GM18502 (cell line): ENCODE measurements at regions not wholly inside any gene's neighbourhood (a gene's known extent, or its start where the extent isn't known, plus 50 kb on each side); places are given as distances from the start of the nearest gene placed in this dataset.
"Not testable (repeated sequence)": the region's sequence is repeated elsewhere in the genome, so short reads cannot be mapped to it uniquely, and the experiment has no call there.

Experiments used
- ATAC-seq: cut with Tn5 transposase; IDR thresholded peaks from one replicate; pipeline ENCODE4 v1.9.1; 2021; ENCODE audit warnings: mild to moderate bottlenecking; ENCODE audit not compliant: unreplicated experiment, poor library complexity

GRCh38 chr7:113625494-113626102 lies 293.2 kb downstream of the PPP1R3A start:
- no peak for ATAC-seq

DNA sequence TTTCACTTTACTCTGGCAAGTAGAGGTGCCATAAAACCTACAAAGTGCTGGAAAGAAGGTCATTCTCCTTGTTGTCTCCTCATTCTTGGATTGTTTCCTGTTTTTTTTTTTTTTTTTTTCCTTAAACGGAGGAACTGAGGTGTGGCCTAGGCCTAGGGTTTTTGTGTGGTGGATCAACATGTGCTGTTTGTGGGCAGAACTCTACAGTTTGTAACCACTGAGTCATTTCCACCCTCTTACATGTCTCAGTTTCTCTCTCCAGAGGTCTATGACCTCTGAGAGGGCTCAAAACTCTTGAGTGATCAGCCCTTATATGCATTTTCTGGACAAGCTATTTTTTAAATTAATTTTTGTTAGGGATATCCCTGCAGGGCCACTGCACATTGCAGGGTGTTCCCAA lies 296.0 kb downstream of the PPP1R3A start:
- no peak for ATAC-seq

- no peak for ATAC-seq
Observed at GRCh38 chr7:113610572-113610971, 308.2 kb downstream of the PPP1R3A start.

DNA sequence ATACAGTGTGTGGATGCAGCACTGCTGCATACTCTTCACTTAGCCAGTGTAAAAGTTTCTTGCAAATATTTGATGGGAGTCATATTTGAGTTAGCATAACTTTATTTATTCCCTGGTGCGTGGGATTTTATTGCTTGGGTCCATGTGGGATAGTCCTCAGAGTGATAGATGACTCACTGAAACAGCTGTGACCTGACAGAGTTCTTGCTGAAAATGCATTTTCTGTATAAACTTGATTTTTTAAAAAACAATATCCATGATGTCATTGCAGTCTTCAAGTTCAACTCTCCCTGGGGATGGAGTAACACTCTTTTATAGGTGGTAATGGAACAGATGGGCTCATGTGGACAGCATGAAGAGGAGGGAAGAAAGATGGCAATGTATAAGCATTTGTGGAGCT lies 310.0 kb downstream of the PPP1R3A start:
- no peak for ATAC-seq

DNA sequence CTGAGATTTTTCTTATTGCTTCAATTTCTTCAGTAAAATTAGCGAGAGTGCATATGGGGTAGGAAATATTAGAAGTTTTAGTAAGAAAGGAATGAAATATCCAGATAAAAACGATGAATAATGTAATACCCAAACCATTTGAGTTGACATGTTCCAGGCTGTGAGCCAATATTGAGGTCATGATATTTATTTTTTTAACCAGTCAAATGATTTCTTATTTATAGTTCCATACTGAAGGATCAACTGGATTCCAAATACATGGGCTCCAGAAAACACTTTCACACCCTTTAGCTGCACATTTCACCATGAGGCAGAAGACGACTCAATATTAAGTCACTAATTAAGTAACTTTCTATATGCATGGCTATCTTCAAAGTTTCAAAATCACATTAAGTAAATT lies 312.5 kb downstream of the PPP1R3A start:
- no peak for ATAC-seq

GRCh38 chr7:113600428-113600827 lies 318.4 kb downstream of the PPP1R3A start:
- not testable (repeated sequence) for ATAC-seq

DNA sequence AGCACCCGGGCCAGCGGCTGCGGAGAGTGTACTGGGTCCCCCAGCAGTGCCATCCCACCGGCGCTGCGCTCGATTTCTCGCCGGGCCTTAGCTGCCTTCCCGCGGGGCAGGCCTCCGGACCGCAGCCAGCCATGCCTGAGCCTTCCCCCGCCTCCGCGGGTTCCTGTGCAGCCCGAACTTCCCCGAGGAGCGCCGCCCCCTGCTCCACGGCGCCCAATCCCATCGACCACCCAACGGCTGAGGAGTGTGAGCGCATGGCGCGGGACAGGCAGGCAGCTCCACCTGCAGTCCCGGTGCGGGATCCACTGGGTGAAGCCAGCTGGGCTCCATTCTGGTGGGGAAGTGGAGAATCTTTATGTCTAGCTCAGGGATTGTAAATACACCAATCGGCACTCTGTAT lies 325.4 kb downstream of the PPP1R3A start:
- not testable (repeated sequence) for ATAC-seq

DNA sequence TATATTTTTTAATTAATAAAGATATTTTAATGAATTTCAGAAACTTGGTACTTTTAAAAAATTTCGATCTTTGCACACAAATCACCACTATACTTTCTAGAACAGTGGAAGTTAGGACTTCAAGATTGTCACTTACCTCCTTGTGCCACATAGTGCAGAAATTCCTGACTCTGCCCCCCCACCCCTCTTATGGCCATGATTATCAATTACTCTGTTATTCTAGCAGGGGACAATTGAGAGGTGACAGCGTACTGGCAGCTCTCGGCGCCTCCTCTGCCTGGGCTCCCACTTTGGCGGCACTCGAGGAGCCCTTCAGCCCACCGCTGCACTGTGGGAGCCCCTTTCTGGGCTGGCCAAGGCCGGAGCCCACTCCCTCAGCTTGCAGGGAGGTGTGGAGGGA lies 325.9 kb downstream of the PPP1R3A start:
- ATAC-seq: not testable (repeated sequence)

DNA sequence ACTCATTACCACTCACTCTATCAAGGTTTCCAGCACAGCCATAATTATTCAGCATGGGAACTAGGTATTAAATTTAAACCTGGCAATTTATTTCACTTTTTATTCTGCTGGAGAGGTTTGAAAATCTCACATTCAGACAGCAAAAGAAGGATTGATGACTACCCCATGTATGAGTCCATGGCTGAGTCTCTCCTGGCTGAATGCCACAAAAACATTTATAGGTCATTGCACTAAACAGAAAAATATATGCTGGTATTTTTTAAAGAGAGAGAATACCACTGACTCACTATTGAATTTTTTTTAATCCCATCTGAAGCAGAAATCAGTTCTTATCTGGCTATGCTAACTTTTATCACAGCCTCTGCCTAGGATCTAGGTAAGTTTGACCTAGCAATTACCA lies 336.3 kb downstream of the PPP1R3A start:
- no peak for ATAC-seq

DNA sequence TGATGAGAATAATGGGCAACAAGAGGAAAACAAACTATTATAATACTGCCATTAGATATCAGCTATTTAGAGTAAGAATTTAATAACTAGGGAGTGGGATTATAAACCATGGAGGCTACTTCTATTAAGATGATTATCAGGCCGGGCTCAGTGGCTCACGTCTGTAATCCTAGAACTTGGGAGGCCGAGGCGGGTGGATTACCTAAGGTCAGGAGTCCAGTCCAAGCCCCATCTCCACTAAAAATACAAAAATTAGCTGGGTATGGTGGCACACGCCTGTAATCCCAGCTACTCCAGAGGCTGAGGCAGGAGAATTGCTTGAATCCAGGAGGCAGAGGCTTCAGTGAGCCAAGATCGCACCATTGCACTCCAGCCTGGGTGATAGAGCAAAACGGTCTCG lies 355.6 kb downstream of the PPP1R3A start:
- ATAC-seq: not testable (repeated sequence)

DNA sequence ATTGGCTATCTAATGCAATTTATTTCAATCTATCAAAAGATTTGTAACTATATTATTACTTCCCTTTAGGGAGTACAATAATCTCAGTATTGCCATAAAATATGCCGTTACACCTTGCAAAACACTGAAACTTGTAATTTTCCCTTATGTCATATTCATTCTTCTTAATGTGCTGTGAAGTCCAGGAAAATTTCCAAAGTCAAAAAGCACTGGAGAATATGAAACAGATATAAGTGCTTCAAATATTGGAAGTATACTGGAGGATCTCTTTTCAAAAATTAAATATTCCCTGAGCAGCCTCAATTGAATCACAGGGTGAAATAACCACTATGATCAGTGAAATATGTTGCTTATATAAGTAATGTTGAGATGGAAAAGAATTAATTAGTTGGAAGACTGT lies 356.0 kb downstream of the PPP1R3A start:
- no peak for ATAC-seq

GRCh38 chr7:113562242-113562641 lies 356.6 kb downstream of the PPP1R3A start:
- no peak for ATAC-seq

DNA sequence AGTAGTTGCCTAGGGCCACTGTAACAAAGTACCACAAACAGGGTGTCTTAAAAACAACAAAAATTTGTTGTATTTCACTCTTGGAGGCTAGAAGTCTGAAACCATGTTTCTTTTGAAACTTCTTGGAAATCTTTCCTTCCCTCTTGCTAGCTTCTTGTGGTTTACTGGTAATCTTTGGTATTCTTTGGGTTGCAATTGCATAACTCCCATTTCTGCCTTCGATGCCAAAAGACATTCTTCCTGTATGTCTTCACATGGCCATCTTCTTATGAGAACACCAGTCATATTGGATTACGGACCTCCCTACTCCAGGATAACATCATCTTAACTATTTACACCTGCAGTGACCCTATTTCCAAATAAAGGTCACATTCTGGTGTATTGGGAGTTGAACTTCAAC lies 357.4 kb downstream of the PPP1R3A start:
- no peak for ATAC-seq

GRCh38 chr7:113550966-113551365 lies 367.8 kb downstream of the PPP1R3A start:
- no peak for ATAC-seq

DNA sequence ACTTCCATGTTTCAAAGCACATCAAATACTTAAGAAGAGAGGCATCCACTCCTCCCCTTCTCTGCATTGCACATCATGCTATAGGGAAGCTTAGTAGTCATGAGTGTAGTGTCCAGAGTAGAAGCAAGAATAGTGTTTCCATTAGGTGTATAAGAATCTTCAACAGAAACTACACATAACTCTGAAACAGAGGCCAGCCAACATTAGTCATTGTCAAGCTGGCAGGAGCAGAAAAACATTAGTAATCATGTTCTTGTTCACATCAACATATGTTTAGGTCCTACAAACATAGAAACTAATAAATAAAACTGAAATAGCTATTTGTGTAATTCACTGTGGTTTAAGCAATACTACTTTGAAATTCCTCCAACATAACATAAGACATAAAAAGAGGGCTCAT lies 370.2 kb downstream of the PPP1R3A start:
- peak; percentile 51 for ATAC-seq

- peak; percentile 79 for ATAC-seq
Observed at GRCh38 chr7:113548137-113548536, 370.7 kb downstream of the PPP1R3A start.

DNA sequence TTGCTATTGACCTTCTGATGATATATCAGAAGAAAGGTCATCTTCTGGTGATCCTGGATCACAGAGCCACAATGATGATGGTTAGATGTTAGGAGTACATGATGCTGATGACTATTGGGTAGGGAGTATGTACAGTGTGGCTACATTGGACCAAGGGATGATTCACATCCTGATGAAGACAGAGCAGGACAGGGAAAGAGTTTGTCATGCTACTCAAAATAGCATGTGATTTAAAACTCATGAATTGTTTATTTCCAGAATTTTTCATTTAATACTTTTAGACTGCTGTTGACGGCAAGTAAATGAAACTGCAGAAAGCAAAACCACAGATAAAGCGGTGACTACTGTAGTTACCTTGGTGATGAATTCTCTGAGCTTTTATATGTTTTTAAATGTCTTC lies 397.3 kb downstream of the PPP1R3A start:
- ATAC-seq: no peak

DNA sequence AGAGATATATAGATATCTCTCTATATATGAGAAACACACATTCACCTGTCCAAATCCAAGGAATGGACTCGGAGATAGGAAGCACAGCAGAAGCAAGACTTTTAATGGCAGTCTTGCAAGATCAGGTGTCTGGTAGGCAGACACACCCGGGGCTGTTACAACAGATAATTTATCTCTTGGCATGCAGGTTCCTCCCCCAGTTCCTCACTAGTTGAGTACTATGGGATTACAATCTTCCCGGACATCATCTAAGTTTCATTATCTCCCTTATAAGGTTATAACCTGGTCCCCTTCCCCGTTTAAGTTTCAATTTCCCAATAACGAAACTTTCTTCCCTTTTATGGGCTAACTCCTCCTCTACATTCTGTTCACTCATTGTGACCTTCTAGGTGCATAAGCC lies 399.3 kb downstream of the PPP1R3A start:
- no peak for ATAC-seq

DNA sequence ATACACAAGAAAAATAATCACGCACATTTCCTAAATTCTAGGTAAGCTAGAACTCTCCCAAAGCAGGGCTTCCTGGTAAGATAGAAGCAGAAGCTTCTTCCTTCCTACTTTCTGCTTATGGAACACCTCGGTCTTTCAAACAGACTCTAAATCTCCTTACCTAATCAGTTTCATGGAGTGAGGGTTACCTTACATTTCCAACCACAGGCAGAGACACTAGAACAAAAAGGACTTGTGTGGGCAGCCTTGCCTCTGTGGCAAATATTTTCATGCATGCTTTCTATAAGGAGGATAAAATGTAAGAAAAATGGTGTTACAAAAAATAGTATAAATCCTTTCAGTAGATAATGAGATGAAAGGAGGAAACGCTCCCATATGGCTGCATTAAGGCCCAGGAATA lies 386.3 kb upstream of the SMIM30 start:
- no peak for ATAC-seq

- no peak for ATAC-seq
Observed at GRCh38 chr7:113504142-113504541, 385.8 kb upstream of the SMIM30 start.

DNA sequence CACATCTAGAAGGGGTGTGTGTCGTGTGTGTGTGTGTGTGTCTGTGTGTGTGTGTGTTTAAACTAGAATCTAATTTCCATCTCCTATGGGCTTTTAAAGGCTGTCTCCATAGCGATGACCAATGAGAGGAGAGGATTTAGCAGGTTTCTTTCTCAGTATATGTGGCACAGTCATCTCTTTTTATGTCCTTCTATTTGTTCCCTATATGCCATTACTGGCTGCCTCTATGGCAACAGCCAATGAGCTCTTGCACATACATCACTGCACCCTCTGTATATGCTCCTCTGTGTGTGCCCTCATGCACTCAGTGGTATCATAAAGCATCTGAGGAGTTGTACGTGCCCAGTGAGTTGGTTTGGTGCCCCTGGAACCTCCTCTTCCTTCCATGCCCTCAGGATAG lies 378.2 kb upstream of the SMIM30 start:
- ATAC-seq: not testable (repeated sequence)

GRCh38 chr7:113494797-113495566 lies 376.6 kb upstream of the SMIM30 start:
- not testable (repeated sequence) for ATAC-seq
